SH-SY5Y (cell line): ENCODE measurements at regions not wholly inside any gene's neighbourhood (a gene's known extent, or its start where the extent isn't known, plus 50 kb on each side); places are given as distances from the start of the nearest gene placed in this dataset.

Experiments used
- GATA2 ChIP-seq: IDR thresholded peaks from 2 replicates; pipeline ENCODE4 v1.6.1; 2011; ENCODE audit warnings: mild to moderate bottlenecking, low read depth, low read length
- GATA3 ChIP-seq: IDR thresholded peaks from 2 replicates; pipeline ENCODE4 v1.6.1; 2011; ENCODE audit warnings: low read depth, mild to moderate bottlenecking, low read length, moderate library complexity

DNA sequence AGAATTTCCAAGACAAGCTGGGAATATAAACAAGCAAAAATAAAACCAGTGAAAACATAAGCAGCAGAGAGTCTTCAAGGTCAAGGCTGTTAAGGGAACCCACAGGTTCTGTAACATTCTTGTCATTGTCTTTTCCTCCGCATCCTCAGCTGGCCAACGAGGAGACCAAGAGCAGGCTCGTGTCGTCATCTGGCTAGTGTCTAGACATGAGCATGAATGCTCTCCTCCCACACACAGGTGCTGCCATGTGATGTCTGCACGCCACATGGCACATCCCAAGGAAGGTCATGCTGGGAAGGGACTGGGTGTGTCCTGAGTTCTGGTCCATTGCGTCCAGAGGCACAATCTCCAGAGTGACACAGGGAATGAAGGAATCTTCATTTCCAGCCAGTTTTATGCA lies 156.2 kb downstream of the POLR2M start:
- TF ChIP-seq GATA2: no peak
- TF ChIP-seq GATA3: no peak
